Tibial nerve (tissue), 3 donors: ENCODE measurements at regions not wholly inside any gene's neighbourhood (a gene's known extent, or its start where the extent isn't known, plus 50 kb on each side); places are given as distances from the start of the nearest gene placed in this dataset.

ENCODE experiments used
- POLR2A ChIP-seq, 2 donors: fragments of 450-650 bp; IDR thresholded peaks; one replicate each; pipeline ENCODE4 v1.6.1; 2017; ENCODE audit warnings: antibody characterized with exemption in 2 of 2, mild to moderate bottlenecking in 2 of 2, moderate library complexity in 2 of 2
- TF ChIP-seq, protein P1 (sequence below), 5 experiments: fragments of 200-600 bp in 3 of 5; fragments of 450-650 bp in 2 of 5; sonication (generic) in 3 of 5; IDR thresholded peaks; one replicate each; pipeline ENCODE4 v1.5.1; 2016 to 2019; ENCODE audit warnings: antibody characterized with exemption in 5 of 5, mild to moderate bottlenecking in 3 of 5, moderate library complexity in 2 of 5

GRCh38 chr12:125981610-125982253 is 916.5 kb downstream of the AACS start:
- TF ChIP-seq POLR2A (IDR thresholded peaks at IDR 0.05) = no peak
- TF ChIP-seq, protein P1, sequence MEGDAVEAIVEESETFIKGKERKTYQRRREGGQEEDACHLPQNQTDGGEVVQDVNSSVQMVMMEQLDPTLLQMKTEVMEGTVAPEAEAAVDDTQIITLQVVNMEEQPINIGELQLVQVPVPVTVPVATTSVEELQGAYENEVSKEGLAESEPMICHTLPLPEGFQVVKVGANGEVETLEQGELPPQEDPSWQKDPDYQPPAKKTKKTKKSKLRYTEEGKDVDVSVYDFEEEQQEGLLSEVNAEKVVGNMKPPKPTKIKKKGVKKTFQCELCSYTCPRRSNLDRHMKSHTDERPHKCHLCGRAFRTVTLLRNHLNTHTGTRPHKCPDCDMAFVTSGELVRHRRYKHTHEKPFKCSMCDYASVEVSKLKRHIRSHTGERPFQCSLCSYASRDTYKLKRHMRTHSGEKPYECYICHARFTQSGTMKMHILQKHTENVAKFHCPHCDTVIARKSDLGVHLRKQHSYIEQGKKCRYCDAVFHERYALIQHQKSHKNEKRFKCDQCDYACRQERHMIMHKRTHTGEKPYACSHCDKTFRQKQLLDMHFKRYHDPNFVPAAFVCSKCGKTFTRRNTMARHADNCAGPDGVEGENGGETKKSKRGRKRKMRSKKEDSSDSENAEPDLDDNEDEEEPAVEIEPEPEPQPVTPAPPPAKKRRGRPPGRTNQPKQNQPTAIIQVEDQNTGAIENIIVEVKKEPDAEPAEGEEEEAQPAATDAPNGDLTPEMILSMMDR (IDR thresholded peaks at IDR 0.05) = no peak
